Cerebellar cortex (tissue), 1 donor: ENCODE measurements at regions not wholly inside any gene's neighbourhood (a gene's known extent, or its start where the extent isn't known, plus 50 kb on each side); places are given as distances from the start of the nearest gene placed in this dataset.

Source experiments
- DNase-seq: peaks from one replicate; pipeline ENCODE4 v3.0.0-alpha.2; 2015; ENCODE audit warnings: low spot score

DNA sequence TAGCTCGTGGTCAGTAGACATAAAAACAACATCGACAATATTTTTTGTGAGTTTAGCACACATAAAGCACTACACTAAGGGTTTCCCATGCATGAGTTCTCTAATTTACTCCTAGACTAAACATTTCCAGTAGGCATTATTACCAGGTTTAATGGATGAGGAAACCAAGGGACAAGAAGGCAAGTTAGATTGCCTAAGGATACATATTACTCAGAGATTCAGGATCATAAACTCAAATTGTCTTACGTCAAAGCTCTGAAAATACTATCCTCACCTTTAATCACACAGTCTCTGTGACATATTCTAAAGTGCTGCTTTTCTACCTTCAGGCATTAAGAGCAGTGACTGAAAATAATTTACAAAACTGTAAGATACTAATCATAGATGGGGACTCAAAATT is 655.3 kb downstream of the SLC16A7 start:
- no peak for DNase-seq

DNA sequence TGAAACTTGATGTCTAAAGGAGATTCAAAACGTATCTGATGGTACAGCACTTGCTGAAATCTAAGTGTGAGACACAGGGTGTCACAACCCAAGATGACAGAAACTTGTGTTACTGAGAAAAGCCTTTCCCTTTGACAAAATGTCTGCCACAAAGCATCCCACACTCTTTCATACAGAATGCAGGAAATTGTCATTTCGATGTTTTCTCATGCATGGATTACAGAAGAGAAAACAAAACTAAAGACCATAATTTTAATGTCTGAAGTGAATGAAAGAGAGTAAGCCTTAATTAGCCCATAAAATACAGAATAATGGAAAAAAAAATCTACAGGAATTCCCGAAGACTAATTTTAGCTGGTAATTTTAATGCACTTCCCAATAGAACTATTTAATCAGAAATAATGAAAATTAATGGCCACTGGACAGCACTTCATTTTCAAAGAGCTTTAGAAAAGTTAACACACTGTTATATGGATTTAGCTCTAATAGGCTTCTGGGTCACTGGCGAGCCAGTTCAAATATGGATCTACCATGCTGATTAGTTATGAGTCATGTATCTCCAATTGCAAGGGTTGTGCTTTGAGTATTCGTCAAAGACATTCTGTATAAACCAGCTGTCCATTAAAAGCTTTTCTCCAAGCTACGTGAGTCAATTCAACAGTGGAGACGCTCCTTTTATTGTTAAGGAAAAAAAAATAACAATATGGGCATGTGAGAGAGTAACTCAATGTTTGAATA is 656.7 kb downstream of the SLC16A7 start:
- DNase-seq = no peak

DNA sequence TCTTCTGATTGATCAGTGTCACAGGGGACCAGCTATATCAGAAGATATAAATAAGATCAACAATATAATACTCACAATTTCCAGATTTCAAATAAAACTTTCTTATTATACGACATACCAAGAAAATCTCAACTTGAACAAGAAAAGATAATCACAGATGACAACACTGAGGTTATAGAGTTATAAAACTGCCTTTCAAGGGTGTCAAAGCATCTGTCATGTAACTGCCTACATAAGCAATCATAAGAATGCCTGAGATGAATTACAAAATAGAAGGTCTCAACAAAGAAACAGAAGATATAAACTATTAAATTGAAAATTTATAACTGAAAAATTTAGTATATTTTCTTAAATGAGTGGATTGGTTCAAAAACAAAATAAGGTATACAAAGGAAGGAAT is 659.2 kb downstream of the SLC16A7 start:
- DNase-seq = no peak

DNA sequence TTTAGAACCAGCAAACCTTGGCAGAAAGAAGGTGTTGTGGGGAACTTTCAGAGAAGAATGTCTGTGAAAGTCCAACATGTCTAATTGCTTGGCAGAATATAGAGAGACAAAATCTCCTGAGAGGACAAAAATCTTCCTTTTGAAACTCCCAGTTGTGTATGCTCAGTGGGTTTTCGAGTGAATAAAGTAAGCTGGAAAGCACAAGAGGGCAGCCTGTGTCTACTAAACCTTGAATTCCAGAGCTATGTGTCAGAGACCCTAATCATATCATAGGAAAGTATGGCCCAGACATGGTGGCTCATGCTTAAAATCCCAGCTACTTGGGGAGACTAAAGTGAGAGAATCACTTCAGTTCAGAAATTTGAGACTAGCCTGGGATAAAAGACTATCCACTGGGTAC is 661.2 kb downstream of the SLC16A7 start:
- DNase-seq = no peak

DNA sequence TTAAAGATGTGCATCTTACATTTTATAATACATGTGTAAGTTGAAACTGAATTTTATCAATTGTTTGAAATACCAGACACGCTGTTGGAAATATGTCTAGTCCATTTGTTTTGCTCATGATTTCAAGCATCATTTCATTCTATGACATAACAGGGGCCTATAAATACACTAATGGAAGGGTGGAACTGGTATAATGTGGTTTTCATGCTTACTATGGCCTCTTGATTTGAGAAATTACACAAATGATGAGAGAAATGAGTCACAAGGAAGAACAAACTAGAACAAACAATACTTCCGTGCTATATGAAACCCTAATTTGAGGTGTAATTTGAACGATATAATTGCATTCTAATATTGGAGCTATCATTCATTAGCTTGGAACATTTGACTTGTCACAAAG is 663.4 kb downstream of the SLC16A7 start:
- DNase-seq = no peak

DNA sequence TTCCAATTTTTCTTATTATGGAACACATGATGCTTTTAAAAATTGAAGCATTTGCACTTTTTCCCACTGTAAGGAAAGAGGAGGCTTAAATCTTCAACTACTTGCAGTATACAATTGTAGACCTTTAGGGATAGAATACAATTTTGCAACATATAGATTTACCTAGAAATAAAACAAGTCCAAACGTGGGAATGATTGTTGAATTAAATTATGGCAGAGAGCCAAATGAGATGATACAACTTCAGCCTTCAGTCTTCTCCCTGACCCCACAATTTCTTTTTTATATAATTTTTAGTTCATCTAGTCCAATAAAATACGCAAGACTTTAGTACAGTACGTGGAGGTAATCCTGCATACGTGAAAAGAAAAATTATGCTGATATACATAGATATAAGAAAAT is 666.5 kb downstream of the SLC16A7 start:
- DNase-seq = no peak

DNA sequence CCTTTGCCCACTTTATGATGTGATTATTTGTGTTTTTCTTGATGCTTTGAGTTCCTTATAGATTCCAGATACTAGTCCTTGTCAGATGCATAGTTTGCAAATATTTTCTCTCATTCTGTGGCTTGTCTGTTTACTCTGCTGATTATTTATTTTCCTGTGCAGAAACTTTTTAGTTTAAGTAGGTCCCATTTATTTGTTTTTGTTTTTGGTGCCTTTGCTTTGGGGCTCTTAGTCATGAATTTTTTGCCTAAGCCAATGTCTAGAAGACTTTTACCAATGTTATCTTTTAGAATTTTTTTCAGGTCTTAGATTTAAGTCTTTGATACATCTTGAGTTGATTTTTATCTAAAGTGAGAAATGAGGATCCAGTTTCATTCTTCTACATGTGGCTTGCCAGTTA is 667.3 kb downstream of the SLC16A7 start:
- no peak for DNase-seq

DNA sequence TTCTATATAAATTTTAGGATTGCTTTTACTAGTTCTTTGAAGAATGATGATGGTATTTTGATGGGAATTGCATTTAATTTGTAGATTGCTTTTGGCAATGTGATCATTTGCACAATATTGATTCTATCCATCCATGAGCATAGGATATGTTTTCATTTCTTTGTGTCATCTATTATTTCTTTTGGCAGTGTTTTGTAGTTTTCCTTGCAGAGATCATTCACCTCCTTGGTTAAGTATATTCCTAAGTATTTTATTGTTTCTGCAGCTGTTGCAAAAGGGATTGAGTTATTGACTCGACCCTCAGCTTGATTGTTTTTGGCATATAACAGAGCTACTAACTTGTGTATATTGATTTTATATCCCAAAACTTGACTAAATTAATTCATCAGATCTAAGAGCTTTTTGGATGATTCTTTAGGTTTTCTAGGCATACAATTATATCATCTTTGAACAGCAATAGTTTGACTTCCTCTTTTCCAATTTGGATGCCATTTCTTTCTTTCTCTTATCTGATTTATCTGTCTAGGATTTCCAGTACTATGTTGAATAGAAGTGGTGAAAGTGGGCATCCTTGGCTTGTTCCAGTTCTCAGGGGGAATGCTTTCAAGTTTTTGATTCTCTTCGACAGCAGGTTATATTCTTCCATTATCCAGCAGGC is 668.1 kb downstream of the SLC16A7 start:
- DNase-seq = no peak

DNA sequence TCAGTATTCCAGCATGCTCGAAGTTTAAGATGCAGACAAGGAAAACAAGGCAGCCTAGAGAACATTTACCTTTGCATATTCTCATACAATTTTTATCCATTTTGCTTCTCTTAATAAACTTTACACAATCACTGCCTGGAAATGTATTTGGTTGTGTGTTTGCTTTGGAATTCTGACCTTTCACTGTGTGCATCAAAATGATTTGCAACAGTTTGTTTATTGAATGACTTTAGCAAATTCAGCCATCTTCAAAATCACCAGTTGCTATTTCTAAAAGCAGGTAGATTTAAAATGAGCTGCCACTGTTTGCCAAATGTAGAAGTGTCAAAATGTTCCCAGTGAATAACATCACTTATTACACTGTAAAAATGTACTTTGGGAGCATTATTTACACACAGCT is 669.9 kb downstream of the SLC16A7 start:
- no peak for DNase-seq

DNA sequence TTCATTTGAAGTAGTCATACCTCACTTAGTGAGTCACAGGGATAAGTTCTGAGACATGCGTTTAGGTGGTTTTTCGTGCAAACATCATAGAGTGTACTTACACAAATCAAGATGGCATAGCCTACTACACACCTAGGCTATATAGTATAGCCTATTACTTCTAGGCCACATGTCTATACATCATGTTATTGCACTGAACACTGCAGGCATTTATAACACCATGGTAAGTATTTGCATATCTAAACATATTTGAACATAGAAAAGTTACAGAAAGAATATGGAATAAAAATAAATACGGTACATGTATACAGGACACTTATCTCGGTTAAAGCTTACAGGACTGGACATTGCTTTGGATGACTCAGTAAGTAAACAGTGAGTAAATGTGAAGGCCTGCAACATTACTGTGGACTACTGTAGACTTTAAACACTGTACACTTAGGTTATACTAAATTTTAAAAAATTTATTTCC is 670.6 kb downstream of the SLC16A7 start:
- DNase-seq = no peak

DNA sequence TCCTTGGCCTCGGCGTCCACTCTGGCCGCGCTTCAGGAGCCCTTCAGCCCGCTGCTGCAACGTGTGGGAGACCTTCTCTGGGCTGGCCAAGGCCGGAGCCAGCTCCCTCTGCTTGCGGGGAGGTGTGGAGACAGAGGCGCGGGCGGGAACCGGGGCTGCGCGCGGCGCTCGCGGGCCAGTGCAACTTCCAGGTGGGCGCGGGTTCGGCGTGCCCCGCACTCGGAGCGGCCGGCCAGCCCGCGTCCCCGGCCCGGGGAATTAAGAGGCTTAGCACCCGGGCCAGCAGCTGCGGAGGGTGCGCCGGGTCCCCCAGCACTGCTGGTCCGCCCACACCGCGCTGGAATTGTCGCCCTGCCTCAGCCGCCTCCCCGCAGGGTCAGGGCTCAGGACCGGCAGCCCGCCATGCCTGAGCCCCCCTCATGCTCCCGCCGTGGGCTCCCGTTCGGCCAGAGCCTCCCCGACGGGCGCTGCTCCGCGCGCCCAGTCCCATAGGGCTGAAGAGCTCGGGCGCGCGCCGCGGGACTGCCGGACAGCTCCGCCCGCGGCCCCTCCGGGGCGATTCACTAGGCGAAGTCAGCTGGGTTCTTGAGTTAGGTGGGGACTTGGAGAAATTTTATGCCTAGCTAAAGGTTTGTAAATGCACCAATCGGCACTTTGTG is 673.9 kb downstream of the SLC16A7 start:
- no peak for DNase-seq

DNA sequence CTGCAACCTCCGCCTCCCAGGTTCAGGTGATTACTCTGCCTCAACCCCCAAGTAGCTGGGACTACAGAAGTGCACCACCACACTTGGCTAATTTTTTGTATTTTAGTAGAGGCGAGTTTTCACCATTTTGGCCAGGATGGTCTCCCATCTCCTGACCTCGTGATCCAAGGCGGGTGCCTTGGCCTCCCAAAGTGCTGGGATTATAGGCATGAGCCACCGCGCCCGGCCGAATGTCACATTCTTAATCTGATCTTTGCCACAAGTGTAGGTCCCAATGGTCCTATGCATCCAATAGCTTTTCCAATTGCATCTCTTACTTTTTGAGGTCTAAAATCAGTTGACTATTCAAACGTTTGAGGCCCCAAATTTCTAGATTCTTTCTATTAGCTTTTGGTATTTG is 676.0 kb downstream of the SLC16A7 start:
- DNase-seq = no peak

DNA sequence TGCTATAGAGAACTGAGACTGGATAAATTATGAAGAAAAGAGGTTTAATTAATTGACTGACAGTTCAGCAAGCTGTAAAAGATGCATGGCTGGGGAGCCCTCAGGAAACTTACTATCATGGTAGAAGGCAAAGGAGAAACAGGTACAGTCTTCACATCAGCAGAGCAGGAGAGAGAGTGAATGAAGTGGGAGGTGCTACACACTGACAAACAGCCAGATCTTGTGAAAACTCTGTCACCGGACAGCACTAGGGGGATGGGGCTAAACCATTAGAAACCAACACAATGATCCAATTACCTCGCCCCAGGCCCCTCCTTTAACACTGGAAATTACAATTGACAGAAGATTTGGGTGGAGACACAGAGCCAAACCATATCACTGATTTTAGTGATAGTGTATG is 682.4 kb downstream of the SLC16A7 start:
- DNase-seq = no peak

DNA sequence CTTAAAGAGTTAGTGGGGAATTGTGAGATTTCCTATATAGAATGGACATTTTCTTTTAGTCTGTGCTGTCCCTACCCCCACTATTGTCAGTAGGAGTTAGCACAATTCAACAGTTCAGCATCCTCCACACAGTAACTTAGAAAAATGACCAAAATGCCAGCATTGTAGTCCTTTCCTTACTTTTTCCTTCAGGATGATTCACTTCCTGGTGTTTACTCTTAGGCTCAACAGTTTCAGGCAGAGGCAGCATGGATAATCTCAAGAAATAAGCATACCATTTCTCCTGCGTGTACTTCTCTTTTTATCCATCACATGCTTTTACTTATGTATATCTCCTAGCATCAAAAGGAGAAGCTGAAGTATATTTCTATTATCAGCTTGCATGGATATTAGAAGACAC is 683.4 kb downstream of the SLC16A7 start:
- no peak for DNase-seq

DNA sequence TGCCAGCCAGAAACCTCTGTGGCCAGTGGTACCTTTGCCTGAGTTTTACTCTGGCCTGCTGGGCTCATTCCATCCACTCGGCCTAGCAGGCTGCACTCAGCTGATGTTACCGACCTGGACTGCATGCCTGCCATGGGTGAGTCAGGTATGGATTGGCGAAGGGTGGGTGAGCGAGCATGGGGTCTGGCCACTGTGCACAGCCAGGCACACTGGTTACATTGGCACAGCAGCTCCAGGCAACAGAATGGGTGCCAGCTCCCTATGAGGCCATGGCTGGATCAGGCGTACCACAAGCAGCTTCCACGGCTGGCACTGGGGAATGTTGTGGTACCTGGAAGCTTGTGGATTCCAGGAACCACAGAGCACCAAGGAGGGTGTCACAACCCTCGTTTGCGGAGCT is 685.7 kb downstream of the SLC16A7 start:
- DNase-seq = no peak

DNA sequence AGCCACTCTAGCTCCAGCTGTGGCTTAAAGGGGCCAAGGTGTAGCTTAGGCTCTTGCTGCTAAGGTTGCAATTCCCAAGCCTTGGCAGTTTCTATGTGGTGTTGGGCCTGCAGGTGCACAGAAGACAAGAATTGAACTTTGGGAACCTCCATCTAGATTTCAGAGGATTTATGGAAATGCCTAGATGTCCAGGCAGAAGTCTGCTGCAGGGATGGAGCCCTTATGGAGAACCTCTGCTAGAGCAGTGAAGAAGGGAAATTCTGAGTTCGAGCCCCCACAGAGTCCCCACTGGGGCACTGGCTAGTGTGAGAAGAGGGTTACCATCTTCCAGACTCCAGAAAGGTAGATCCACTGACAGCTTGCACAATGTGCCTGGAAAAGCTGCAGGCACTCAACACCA is 694.7 kb downstream of the SLC16A7 start:
- DNase-seq = no peak

DNA sequence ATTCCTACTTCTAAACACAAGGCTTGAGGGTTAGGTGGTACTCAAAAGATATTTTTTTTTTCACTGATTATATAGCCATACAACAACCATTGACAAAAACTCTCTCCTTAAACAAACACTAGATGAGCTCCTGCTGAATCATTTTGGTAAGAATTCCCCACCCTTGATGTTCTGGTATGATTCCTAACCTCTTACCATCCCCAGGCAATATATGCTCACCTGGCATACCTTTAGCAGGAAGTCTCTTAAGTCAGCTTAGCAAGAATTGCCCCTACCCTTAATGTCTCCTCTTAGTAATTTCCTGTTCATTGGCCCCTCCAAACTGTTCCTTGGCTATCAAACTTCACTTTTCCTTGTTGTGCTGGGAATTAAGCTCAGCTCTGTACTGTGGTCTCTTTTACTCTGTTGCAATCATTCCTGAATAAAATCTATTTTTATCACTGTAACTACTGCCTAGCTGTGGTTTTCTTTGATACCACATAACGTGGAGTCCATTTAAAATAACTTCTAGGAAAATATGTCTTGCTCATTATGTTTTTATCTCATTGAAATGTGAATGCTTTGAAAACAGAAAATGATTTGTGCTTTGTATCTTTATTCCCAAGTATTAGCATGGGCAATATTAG is 712.6 kb downstream of the SLC16A7 start:
- no peak for DNase-seq

DNA sequence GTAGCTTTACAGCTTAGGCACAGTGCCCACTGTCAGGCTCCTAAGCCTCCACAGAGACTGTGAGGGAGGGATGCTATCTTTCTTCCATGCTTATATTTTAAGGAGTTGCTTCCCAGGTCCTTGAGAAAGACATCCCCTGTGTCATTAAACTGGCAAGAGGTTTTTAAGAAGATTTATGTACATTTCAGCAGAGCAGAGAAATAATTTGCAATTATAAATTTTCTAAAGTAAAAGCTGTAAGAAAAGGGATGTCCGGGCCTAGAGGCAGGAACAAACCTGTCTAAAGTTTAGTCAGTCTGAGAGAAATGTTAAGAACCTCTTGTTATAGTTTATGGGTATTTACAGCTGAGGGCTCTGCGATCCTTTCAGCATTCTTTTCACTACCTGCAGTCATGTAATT is 716.1 kb downstream of the SLC16A7 start:
- DNase-seq = no peak

DNA sequence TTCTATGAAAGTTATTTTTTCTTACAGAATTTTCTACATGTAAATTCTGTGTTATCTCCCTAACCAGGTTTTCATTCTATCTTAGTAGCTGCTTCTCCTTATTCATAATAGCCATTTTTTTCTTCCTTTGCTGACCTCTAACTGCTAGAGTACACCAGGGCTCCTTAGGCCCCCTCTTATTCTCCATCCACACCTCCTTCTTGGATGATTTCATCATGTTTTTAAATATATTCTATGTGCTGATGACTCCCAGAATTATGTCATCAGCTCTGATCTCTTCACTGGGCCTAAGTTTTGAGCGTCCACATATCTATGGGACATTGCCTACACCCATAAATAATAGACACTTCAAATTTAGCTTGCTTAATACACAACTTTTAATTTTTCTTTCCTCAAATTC is 721.5 kb downstream of the SLC16A7 start:
- DNase-seq = no peak

DNA sequence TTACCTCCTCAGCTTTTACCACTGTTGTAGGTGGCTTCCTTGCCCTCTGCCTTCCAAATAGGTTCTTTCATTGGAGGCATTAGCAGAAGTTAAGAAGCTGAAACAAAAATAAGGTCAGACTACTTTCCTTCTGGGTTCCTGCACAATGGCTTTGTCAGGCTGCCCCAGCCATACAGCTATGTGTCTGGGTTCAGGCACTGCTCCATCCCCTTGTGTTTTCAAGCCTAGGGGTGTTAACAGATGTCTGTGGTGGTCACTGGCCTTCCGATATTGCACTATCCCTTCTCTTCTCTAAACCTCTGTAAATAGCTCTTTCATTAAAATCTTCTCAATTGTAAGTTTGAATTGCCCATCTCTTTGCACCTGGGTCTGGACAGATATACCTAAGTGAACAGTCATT is 728.9 kb downstream of the SLC16A7 start:
- DNase-seq = no peak

DNA sequence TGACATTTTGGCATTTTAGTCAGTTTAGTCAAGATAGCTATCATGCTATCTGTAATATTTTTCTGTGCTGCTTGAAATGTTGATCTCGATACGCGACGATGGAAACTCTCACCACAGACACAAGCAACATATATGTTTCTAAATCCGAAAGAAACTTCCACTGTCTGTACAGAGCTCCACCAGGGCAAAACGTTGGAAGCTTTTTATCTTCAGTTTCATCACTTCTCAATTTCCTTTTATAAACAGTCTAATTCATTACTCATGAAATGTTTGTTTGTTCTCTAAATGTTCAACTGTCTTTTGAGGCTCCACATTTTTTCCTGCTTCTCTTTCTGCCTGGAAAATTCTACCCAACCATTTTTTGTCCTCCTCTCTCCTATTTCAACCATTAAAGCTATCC is 737.6 kb downstream of the SLC16A7 start:
- no peak for DNase-seq

DNA sequence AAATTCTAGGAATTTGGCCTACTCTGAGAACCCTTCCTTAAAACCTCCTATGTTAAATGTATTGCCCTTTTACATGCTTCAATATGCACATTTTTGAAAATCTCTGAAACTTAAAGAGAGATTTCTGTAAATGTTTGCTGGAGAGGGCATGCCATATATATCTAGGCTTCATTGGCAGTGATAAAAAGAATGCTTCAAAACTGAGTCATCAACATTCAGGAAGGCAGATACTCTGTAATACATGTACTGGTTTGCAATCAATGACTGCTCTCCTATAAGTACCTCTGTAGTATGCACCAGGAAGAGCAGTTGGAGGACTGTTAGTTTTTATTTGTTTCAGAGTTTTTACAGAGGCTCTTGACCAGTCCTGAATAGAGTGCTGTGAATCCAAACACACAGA is 739.9 kb downstream of the SLC16A7 start:
- no peak for DNase-seq
